ENCODE measurements at regions not wholly inside any gene's neighbourhood (a gene's known extent, or its start where the extent isn't known, plus 50 kb on each side); places are given as distances from the start of the nearest gene placed in this dataset.

DNA sequence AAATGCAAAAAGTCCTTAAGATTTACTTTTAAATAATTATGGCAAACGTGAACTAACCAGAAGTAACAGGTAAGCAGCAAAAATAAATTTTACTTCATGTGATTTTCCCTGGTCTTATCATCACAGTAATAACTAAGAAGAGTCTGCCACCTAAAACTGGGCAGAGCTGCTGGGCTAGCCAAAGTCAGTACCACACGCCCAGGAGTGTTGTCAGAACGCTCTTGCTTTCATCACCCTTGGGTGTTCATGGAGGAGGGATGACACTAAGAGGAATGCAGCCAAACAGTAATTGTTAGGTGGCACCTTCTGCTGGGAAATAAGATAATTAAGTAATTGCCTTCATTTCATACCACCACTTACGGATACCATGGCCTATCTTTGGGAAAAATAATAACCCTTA lies 92.0 kb upstream of the NEUROD1 start:
- Histone ChIP-seq H3K4me3 (replicated peaks in 1 of 3; ENCODE audit: insufficient read depth in 1 of 3, low read depth in 1 of 3, low read length in 3 of 3) (no peak overlapping the region), H2AFZ (ENCODE audit: low read depth, low read length) (no peak overlapping the region), H3K79me2 (ENCODE audit: control insufficient read depth, insufficient read depth, low read length) (no peaks in the 10 kb centered on the region), H3K36me3 (ENCODE audit: control insufficient read depth in 2 of 2, extremely low read depth in 1 of 2, insufficient read depth in 2 of 2, low read length in 2 of 2) (no peaks in the 10 kb centered on the region), H3K27me3 (ENCODE audit: control insufficient read depth in 2 of 2, insufficient read depth in 2 of 2, low read length in 2 of 2) (no peaks in the 10 kb centered on the region), H3K4me2 (ENCODE audit: insufficient read depth, low read length) (no peak overlapping the region), H3K4me1 (ENCODE audit: control insufficient read depth, extremely low read depth, insufficient read depth, low read length) (peaks cover 11% of the 10 kb centered on the region), H4K20me1 (replicated peaks; ENCODE audit: control insufficient read depth, extremely low read depth, insufficient read depth, low read length) (no peaks in the 10 kb centered on the region), H3K9me3 (replicated peaks; ENCODE audit: control insufficient read depth, insufficient read depth, low read length) (no peaks in the 10 kb centered on the region), H3K27ac (ENCODE audit: insufficient read depth, low read depth, low read length) (no peak overlapping the region), H3K9ac (replicated peaks; ENCODE audit: extremely low read depth, insufficient read depth, low read length) (no peak overlapping the region), H3K9me1 (replicated peaks; ENCODE audit: control insufficient read depth, extremely low read depth, insufficient read depth, low read length) (no peaks in the 10 kb centered on the region)
- ChIA-PET POLR2A (no interaction called here), CTCF (interaction anchor here (1.1 to 1.6 kb wide), 2 partner anchors 14 to 29 kb away, joined by 3 to 4 read pairs; no protein-coding TSS in a partner anchor)
- TF ChIP-seq FOS (IDR thresholded peaks at IDR 0.05; ENCODE audit: borderline replicate concordance, insufficient read depth, low read length), result no peak
- TF ChIP-seq POLR2AphosphoS5 (IDR thresholded peaks at IDR 0.05; ENCODE audit: insufficient read depth, low read depth, low read length), result no peak
- no peak for TF ChIP-seq JUN (IDR thresholded peaks at IDR 0.05; ENCODE audit: borderline replicate concordance, insufficient read depth, insufficient read length, low read depth)
- no peak for TF ChIP-seq MYC (IDR thresholded peaks at IDR 0.05; ENCODE audit: low read depth, low read length)
- no peak for TF ChIP-seq EZH2 (IDR thresholded peaks at IDR 0.05; ENCODE audit: borderline replicate concordance, low read depth, low read length, severe bottlenecking)
- TF ChIP-seq, protein P1, sequence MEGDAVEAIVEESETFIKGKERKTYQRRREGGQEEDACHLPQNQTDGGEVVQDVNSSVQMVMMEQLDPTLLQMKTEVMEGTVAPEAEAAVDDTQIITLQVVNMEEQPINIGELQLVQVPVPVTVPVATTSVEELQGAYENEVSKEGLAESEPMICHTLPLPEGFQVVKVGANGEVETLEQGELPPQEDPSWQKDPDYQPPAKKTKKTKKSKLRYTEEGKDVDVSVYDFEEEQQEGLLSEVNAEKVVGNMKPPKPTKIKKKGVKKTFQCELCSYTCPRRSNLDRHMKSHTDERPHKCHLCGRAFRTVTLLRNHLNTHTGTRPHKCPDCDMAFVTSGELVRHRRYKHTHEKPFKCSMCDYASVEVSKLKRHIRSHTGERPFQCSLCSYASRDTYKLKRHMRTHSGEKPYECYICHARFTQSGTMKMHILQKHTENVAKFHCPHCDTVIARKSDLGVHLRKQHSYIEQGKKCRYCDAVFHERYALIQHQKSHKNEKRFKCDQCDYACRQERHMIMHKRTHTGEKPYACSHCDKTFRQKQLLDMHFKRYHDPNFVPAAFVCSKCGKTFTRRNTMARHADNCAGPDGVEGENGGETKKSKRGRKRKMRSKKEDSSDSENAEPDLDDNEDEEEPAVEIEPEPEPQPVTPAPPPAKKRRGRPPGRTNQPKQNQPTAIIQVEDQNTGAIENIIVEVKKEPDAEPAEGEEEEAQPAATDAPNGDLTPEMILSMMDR (IDR thresholded peaks at IDR 0.05; ENCODE audit: extremely low read depth in 1 of 2, insufficient read depth in 1 of 2, low read depth in 1 of 2, low read length in 2 of 2), result no peak
- DNase-seq (ENCODE audit: low read depth, low spot score) (no peak), FAIRE-seq (no peak)
- dilution Hi-C loops (cut with MboI; ENCODE audit: extremely low pct_ligation_motif_present, low sequenced_read_pairs) (loop anchor here (25.0 kb wide), 1 partner anchor 140 kb away; no protein-coding TSS in a partner anchor), intact Hi-C loops (cut with micrococcal nuclease) (no loop called here)
- BruUV-seq (replicated peaks), result no TSS peak

DNA sequence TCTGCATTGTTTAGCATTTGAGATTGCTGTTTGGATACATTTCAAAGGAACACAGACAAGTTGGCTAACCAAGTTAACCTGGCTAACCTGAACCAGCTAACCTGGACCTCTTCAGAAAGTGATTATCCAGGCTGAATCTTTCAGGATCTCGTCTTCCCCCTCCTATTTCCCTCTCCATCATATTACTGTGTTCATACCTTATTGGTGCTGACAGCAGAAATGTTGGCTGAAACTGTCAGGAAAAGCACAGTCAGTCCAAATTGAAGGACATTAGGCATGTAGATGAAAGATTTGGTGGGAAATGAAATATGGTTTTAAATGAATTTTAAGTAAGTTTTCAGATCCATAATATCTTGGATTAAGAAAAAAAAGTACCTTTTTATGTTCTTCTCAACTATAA lies 92.5 kb upstream of the NEUROD1 start:
- FAIRE-seq, result no peak
- Histone ChIP-seq H2AFZ (ENCODE audit: low read depth, low read length) (no peak overlapping the region), H3K4me2 (ENCODE audit: insufficient read depth, low read length) (no peak overlapping the region), H3K4me1 (ENCODE audit: control insufficient read depth, extremely low read depth, insufficient read depth, low read length) (peaks cover 14% of the 10 kb centered on the region), H3K9ac (replicated peaks; ENCODE audit: extremely low read depth, insufficient read depth, low read length) (no peak overlapping the region), H3K4me3 (replicated peaks in 1 of 3; ENCODE audit: insufficient read depth in 1 of 3, low read depth in 1 of 3, low read length in 3 of 3) (no peak overlapping the region), H4K20me1 (replicated peaks; ENCODE audit: control insufficient read depth, extremely low read depth, insufficient read depth, low read length) (no peaks in the 10 kb centered on the region), H3K9me3 (replicated peaks; ENCODE audit: control insufficient read depth, insufficient read depth, low read length) (no peaks in the 10 kb centered on the region), H3K36me3 (ENCODE audit: control insufficient read depth in 2 of 2, extremely low read depth in 1 of 2, insufficient read depth in 2 of 2, low read length in 2 of 2) (no peaks in the 10 kb centered on the region), H3K27ac (ENCODE audit: insufficient read depth, low read depth, low read length) (no peak overlapping the region), H3K9me1 (replicated peaks; ENCODE audit: control insufficient read depth, extremely low read depth, insufficient read depth, low read length) (no peaks in the 10 kb centered on the region), H3K79me2 (ENCODE audit: control insufficient read depth, insufficient read depth, low read length) (no peaks in the 10 kb centered on the region), H3K27me3 (ENCODE audit: control insufficient read depth in 2 of 2, insufficient read depth in 2 of 2, low read length in 2 of 2) (no peaks in the 10 kb centered on the region)
- DNase-seq (ENCODE audit: low read depth, low spot score), result no peak
- ChIA-PET CTCF (no interaction called here), POLR2A (no interaction called here)
- dilution Hi-C loops (cut with MboI; ENCODE audit: extremely low pct_ligation_motif_present, low sequenced_read_pairs), result loop anchor here (25.0 kb wide), 1 partner anchor 140 kb away; no protein-coding TSS in a partner anchor
- intact Hi-C loops (cut with micrococcal nuclease), result no loop called here
- TF ChIP-seq POLR2A (IDR thresholded peaks at IDR 0.05; ENCODE audit: low read depth, low read length) (no peak), EZH2 (IDR thresholded peaks at IDR 0.05; ENCODE audit: borderline replicate concordance, low read depth, low read length, severe bottlenecking) (no peak), GATA2 (IDR thresholded peaks at IDR 0.05; ENCODE audit: insufficient read depth, insufficient read length, low read depth, low read length) (no peak), MYC (IDR thresholded peaks at IDR 0.05; ENCODE audit: low read depth, low read length) (no peak), FOS (IDR thresholded peaks at IDR 0.05; ENCODE audit: borderline replicate concordance, insufficient read depth, low read length) (no peak), JUN (IDR thresholded peaks at IDR 0.05; ENCODE audit: borderline replicate concordance, insufficient read depth, insufficient read length, low read depth) (no peak), POLR2AphosphoS5 (IDR thresholded peaks at IDR 0.05; ENCODE audit: insufficient read depth, low read depth, low read length) (no peak)
- TF ChIP-seq, protein P1 (IDR thresholded peaks at IDR 0.05; ENCODE audit: extremely low read depth in 1 of 2, insufficient read depth in 1 of 2, low read depth in 1 of 2, low read length in 2 of 2), result no peak
- TF ChIP-seq, protein P2, sequence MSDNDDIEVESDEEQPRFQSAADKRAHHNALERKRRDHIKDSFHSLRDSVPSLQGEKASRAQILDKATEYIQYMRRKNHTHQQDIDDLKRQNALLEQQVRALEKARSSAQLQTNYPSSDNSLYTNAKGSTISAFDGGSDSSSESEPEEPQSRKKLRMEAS (IDR thresholded peaks at IDR 0.05; ENCODE audit: insufficient read depth, insufficient read length), result no peak
- no TSS peak for BruUV-seq (replicated peaks)

Data from endothelial cell of umbilical vein (primary cell).